ENCODE measurements at regions not wholly inside any gene's neighbourhood (a gene's known extent, or its start where the extent isn't known, plus 50 kb on each side); places are given as distances from the start of the nearest gene placed in this dataset.

GRCh38 chr5:81914696-81915095 is 57.1 kb upstream of the ATG10 start:
- Histone ChIP-seq H3K79me2 (ENCODE audit: control insufficient read depth, insufficient read depth, low read length) (no peaks in the 10 kb centered on the region), H3K27ac (ENCODE audit: insufficient read depth, low read length) (no peak overlapping the region), H3K9me3 (ENCODE audit: control insufficient read depth, insufficient read depth, low read depth, low read length) (no peaks in the 10 kb centered on the region)

DNA sequence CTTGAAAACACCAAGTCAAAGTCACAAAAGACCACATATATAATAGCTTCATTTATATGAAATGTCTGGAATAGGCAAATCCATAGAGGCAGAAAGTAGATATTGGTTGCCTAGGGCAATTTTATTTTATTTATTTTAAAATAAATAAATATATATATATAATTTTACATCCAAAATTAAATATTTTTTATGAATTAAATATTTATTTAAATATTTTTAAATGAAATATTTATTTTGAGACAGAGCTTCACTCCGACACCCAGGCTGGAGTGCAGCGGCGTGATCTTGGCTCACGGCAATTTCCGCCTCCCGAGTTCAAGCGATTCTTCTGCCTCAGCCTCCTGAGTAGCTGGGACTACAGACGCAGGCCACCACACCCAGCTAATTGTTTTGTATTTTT is 58.9 kb upstream of the ATG10 start:
- H3K27me3 ChIP-seq (ENCODE audit: control insufficient read depth, insufficient read depth, low read length), result no peaks in the 10 kb centered on the region
- no peaks in the 10 kb centered on the region for H3K9me3 ChIP-seq (ENCODE audit: control insufficient read depth, insufficient read depth, low read depth, low read length)
- no peaks in the 10 kb centered on the region for H3K36me3 ChIP-seq (ENCODE audit: control insufficient read depth, insufficient read depth, low read length)
- H2AFZ ChIP-seq (ENCODE audit: low read length), result no peak overlapping the region
- H3K4me1 ChIP-seq (ENCODE audit: control insufficient read depth, extremely low read depth, insufficient read depth, low read length), result no peaks in the 10 kb centered on the region
- no peak overlapping the region for H3K4me3 ChIP-seq (replicated peaks in 1 of 4; ENCODE audit: control extremely low read depth in 1 of 4, insufficient read depth in 1 of 4, low read depth in 3 of 4, low read length in 4 of 4)
- H4K20me1 ChIP-seq (ENCODE audit: control insufficient read depth, extremely low read depth, insufficient read depth, low read length), result no peaks in the 10 kb centered on the region
- H3K9ac ChIP-seq (ENCODE audit: insufficient read depth, low read length), result no peak overlapping the region
- no peaks in the 10 kb centered on the region for H3K79me2 ChIP-seq (ENCODE audit: control insufficient read depth, insufficient read depth, low read length)
- no peak overlapping the region for H3K27ac ChIP-seq (ENCODE audit: insufficient read depth, low read length)
- H3K4me2 ChIP-seq (ENCODE audit: extremely low read depth, insufficient read depth, low read length), result no peak overlapping the region
- TF ChIP-seq EZH2 (IDR thresholded peaks at IDR 0.05; ENCODE audit: low read length, missing control alignments) (no peak), CTCF (conservative IDR thresholded peaks at IDR 0.05 in 1 of 2, IDR thresholded peaks at IDR 0.05 in 1 of 2; ENCODE audit: low read depth in 1 of 2, low read length in 2 of 2) (no peak)
- no peak for DNase-seq (ENCODE audit: low read depth in 2 of 2)

More at GRCh38 chr5:81914696-81915095, 57.1 kb upstream of the ATG10 start:
- no peaks in the 10 kb centered on the region for H3K36me3 ChIP-seq (ENCODE audit: control insufficient read depth, insufficient read depth, low read length)
- no peaks in the 10 kb centered on the region for H3K27me3 ChIP-seq (ENCODE audit: control insufficient read depth, insufficient read depth, low read length)
- H3K4me2 ChIP-seq (ENCODE audit: extremely low read depth, insufficient read depth, low read length), result no peak overlapping the region
- H3K4me3 ChIP-seq (replicated peaks in 1 of 4; ENCODE audit: control extremely low read depth in 1 of 4, insufficient read depth in 1 of 4, low read depth in 3 of 4, low read length in 4 of 4), result no peak overlapping the region
- H4K20me1 ChIP-seq (ENCODE audit: control insufficient read depth, extremely low read depth, insufficient read depth, low read length), result no peaks in the 10 kb centered on the region
- no peak for TF ChIP-seq EZH2 (IDR thresholded peaks at IDR 0.05; ENCODE audit: low read length, missing control alignments)
- TF ChIP-seq CTCF (conservative IDR thresholded peaks at IDR 0.05 in 1 of 2, IDR thresholded peaks at IDR 0.05 in 1 of 2; ENCODE audit: low read depth in 1 of 2, low read length in 2 of 2), result no peak
- no peak overlapping the region for H2AFZ ChIP-seq (ENCODE audit: low read length)
- no peak overlapping the region for H3K9ac ChIP-seq (ENCODE audit: insufficient read depth, low read length)
- DNase-seq (ENCODE audit: low read depth in 2 of 2), result no peak
- H3K4me1 ChIP-seq (ENCODE audit: control insufficient read depth, extremely low read depth, insufficient read depth, low read length), result no peaks in the 10 kb centered on the region

DNA sequence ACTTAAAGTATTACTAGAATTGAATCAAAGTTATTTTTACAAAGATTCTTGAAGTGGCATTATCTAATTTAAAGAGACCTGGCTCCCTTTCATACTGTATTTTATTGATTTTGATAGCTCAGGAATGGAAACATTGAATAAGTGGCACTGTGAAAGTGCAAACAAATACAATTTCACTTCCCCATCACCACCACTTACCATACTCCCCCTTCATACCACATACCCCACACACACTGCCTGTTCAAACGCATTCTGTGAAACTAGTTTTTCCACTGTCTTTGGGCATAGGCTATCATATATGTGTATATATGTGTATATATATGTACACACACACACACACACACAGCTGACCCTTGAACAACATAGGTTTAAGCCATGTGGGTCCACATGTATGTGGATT is 62.1 kb upstream of the ATG10 start:
- H3K27me3 ChIP-seq (ENCODE audit: control insufficient read depth, insufficient read depth, low read length), result no peaks in the 10 kb centered on the region
- no peaks in the 10 kb centered on the region for H4K20me1 ChIP-seq (ENCODE audit: control insufficient read depth, extremely low read depth, insufficient read depth, low read length)
- H3K27ac ChIP-seq (ENCODE audit: insufficient read depth, low read length), result no peak overlapping the region
- no peaks in the 10 kb centered on the region for H3K79me2 ChIP-seq (ENCODE audit: control insufficient read depth, insufficient read depth, low read length)
- H3K4me3 ChIP-seq (replicated peaks in 1 of 4; ENCODE audit: control extremely low read depth in 1 of 4, insufficient read depth in 1 of 4, low read depth in 3 of 4, low read length in 4 of 4), result no peak overlapping the region
- DNase-seq (ENCODE audit: low read depth in 2 of 2), result no peak
- no peaks in the 10 kb centered on the region for H3K36me3 ChIP-seq (ENCODE audit: control insufficient read depth, insufficient read depth, low read length)
- H3K9me3 ChIP-seq (ENCODE audit: control insufficient read depth, insufficient read depth, low read depth, low read length), result no peaks in the 10 kb centered on the region
- H3K4me2 ChIP-seq (ENCODE audit: extremely low read depth, insufficient read depth, low read length), result no peak overlapping the region
- no peaks in the 10 kb centered on the region for H3K4me1 ChIP-seq (ENCODE audit: control insufficient read depth, extremely low read depth, insufficient read depth, low read length)
- no peak overlapping the region for H3K9ac ChIP-seq (ENCODE audit: insufficient read depth, low read length)
- H2AFZ ChIP-seq (ENCODE audit: low read length), result no peak overlapping the region
- TF ChIP-seq CTCF (conservative IDR thresholded peaks at IDR 0.05 in 1 of 2, IDR thresholded peaks at IDR 0.05 in 1 of 2; ENCODE audit: low read depth in 1 of 2, low read length in 2 of 2) (no peak), EZH2 (IDR thresholded peaks at IDR 0.05; ENCODE audit: low read length, missing control alignments) (no peak)
